ENCODE measurements at regions not wholly inside any gene's neighbourhood (a gene's known extent, or its start where the extent isn't known, plus 50 kb on each side); places are given as distances from the start of the nearest gene placed in this dataset.

GRCh38 chr6:122069932-122070331 is 329.5 kb upstream of the HSF2 start:
- TF ChIP-seq, protein P1, sequence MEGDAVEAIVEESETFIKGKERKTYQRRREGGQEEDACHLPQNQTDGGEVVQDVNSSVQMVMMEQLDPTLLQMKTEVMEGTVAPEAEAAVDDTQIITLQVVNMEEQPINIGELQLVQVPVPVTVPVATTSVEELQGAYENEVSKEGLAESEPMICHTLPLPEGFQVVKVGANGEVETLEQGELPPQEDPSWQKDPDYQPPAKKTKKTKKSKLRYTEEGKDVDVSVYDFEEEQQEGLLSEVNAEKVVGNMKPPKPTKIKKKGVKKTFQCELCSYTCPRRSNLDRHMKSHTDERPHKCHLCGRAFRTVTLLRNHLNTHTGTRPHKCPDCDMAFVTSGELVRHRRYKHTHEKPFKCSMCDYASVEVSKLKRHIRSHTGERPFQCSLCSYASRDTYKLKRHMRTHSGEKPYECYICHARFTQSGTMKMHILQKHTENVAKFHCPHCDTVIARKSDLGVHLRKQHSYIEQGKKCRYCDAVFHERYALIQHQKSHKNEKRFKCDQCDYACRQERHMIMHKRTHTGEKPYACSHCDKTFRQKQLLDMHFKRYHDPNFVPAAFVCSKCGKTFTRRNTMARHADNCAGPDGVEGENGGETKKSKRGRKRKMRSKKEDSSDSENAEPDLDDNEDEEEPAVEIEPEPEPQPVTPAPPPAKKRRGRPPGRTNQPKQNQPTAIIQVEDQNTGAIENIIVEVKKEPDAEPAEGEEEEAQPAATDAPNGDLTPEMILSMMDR (IDR thresholded peaks at IDR 0.05) = no peak
- no peak for DNase-seq (ENCODE audit: low spot score)
- Histone ChIP-seq H3K4me3 (no peak overlapping the region), H3K27ac (no peak overlapping the region)

GRCh38 chr6:122072014-122072647 is 327.3 kb upstream of the HSF2 start:
- no peak for DNase-seq (ENCODE audit: low spot score)
- Histone ChIP-seq H3K27ac (no peak overlapping the region), H3K4me3 (no peak overlapping the region)
- TF ChIP-seq, protein P1 (IDR thresholded peaks at IDR 0.05) = no peak

GRCh38 chr6:122075084-122075838 is 324.2 kb upstream of the HSF2 start:
- Histone ChIP-seq H3K4me3 (no peak overlapping the region), H3K27ac (no peak overlapping the region)
- TF ChIP-seq, protein P1 (IDR thresholded peaks at IDR 0.05) = no peak
- no peak for DNase-seq (ENCODE audit: low spot score)

DNA sequence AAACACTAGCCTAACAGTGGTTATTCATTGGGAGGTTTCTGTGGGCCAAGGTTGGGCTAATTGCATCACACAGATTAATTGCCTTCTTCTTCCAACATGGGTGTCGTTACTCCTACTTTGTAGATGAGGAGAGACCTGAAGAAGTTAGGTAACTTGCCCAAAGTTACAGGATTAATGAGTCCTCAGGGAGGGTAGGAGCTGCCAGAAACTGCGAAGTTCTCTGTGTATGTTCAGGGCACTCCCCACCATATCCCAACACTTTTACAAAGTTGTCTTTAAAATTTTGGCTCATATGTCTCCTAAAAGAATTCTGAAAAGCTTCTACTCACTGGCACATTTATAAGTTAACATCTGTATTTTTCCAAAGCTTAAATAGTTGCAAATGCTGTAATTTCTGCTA is 323.5 kb upstream of the HSF2 start:
- Histone ChIP-seq H3K27ac (no peak overlapping the region), H3K4me3 (no peak overlapping the region)
- TF ChIP-seq, protein P1 (IDR thresholded peaks at IDR 0.05) = no peak
- DNase-seq (ENCODE audit: low spot score) = no peak

GRCh38 chr6:122077603-122078002 is 321.8 kb upstream of the HSF2 start:
- no peak overlapping the region for H3K27ac ChIP-seq
- TF ChIP-seq, protein P1 (IDR thresholded peaks at IDR 0.05) = no peak
- DNase-seq (ENCODE audit: low spot score) = no peak
- no peak overlapping the region for H3K4me3 ChIP-seq

DNA sequence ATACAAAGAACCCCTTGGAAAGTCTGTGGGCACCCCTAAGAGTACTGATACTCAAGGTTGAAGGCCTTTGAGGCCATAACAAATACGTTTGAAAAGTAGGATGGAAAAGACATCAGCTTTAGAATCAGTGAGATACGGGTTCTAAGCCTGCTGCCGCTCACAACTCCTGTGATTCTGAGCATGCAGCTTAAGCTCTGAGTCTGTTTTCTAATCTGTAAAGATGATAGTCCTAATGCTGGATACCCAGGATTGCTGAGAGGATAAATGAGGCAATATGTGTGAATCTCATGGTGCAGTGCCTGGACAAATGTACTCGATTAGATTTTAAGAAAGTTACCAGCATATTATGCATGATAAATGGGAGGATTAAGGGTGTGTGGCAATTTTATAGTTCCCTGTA is 321.0 kb upstream of the HSF2 start:
- Histone ChIP-seq H3K4me3 (no peak overlapping the region), H3K27ac (no peak overlapping the region)
- DNase-seq (ENCODE audit: low spot score) = no peak
- TF ChIP-seq, protein P1 (IDR thresholded peaks at IDR 0.05) = no peak

DNA sequence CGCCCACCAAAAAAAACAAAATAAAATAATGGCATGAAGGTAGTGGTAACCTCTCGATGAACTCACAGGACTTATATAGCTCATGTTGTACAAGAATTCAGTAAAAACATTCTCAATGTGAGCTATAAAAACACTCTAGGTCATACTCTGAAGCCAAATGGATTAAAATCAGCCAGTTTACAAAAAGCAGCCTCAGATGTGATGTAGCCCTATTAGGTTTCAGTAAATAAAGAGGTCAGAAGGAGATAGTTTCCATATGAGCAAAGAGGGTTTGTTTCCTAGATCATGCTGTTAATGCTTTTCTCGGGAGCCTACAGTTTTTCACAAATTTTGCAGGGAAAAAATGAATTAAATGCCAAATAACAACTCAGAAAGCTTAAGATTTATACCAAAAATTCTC is 319.5 kb upstream of the HSF2 start:
- TF ChIP-seq, protein P1 (IDR thresholded peaks at IDR 0.05) = no peak
- H3K27ac ChIP-seq = no peak overlapping the region
- DNase-seq (ENCODE audit: low spot score) = no peak
- H3K4me3 ChIP-seq = no peak overlapping the region
